ENCODE measurements at regions not wholly inside any gene's neighbourhood (a gene's known extent, or its start where the extent isn't known, plus 50 kb on each side); places are given as distances from the start of the nearest gene placed in this dataset.

DNA sequence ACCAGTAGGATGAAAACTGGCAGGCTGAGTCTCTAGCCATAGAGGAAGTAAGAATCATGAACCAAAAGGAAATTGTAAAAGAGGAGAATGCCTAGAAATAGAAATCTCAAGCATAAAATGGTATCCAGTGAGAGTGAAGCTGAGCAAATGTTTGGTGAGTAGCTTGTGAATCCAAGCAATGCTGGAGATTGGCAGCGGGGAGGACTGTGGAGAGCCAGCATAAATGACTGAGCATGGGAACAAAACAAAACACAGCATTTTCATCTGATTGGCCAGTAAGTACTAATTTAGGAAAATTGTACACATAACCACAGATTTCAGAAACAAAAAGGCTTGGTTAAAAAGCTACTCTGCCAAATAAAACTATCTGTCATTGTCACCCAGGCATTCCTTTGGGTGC is 390.0 kb downstream of the STK39 start:
- no peak for TF ChIP-seq CTCF (conservative IDR thresholded peaks at IDR 0.05)
- Mint-ChIP-seq H3K27ac (ENCODE audit: unreplicated experiment) (no peak overlapping the region), H3K27me3 (ENCODE audit: low read depth) (no peaks in the 10 kb centered on the region), H3K36me3 (ENCODE audit: low read depth) (no peaks in the 10 kb centered on the region), H3K9me3 (no peaks in the 10 kb centered on the region), H3K4me1 (peaks cover 12% of the 10 kb centered on the region), H3K4me3 (no peak overlapping the region)
- no peak for DNase-seq (ENCODE audit: low read depth, low spot score)

GRCh38 chr2:167856190-167856589 is 391.2 kb downstream of the STK39 start:
- Mint-ChIP-seq H3K9me3 (no peaks in the 10 kb centered on the region), H3K27me3 (ENCODE audit: low read depth) (no peaks in the 10 kb centered on the region), H3K4me1 (peaks cover 10% of the 10 kb centered on the region), H3K4me3 (no peak overlapping the region), H3K27ac (ENCODE audit: unreplicated experiment) (no peak overlapping the region), H3K36me3 (ENCODE audit: low read depth) (no peaks in the 10 kb centered on the region)
- no peak for DNase-seq (ENCODE audit: low read depth, low spot score)
- TF ChIP-seq CTCF (conservative IDR thresholded peaks at IDR 0.05), result no peak

GRCh38 chr2:167855211-167855610 is 392.2 kb downstream of the STK39 start:
- DNase-seq (ENCODE audit: low read depth, low spot score), result no peak
- Mint-ChIP-seq H3K27me3 (ENCODE audit: low read depth) (no peaks in the 10 kb centered on the region), H3K9me3 (peaks cover 4% of the 10 kb centered on the region), H3K36me3 (ENCODE audit: low read depth) (peaks cover 5% of the 10 kb centered on the region), H3K4me1 (peaks cover 10% of the 10 kb centered on the region), H3K4me3 (no peak overlapping the region), H3K27ac (ENCODE audit: unreplicated experiment) (no peak overlapping the region)
- TF ChIP-seq CTCF (conservative IDR thresholded peaks at IDR 0.05), result no peak

- peaks cover 10% of the 10 kb centered on the region for H3K4me1 Mint-ChIP-seq
- no peak for TF ChIP-seq CTCF (conservative IDR thresholded peaks at IDR 0.05)
- no peak overlapping the region for H3K4me3 Mint-ChIP-seq
Observed at GRCh38 chr2:167853717-167854116, 393.7 kb downstream of the STK39 start.

DNA sequence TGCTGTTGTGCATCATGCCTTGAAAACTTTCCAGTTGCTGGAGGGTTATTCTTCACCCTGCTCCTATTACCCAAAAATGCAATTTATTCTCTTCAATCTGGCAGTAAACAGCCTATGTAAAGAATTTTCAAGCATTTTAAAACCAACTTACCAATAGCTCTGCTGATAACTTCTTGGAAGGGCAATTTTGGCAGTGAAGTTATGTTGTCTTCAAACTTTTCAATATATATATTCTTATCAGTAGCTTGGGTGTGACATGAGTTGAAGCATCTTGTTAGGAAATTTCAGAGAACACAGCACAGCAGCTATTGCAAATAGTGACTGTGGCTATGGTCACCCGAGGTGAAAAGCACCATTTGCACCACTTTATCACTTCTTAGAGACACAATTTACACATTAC is 395.5 kb downstream of the STK39 start:
- Mint-ChIP-seq H3K9me3 (peaks cover 21% of the 10 kb centered on the region), H3K4me1 (peaks cover 9% of the 10 kb centered on the region), H3K36me3 (ENCODE audit: low read depth) (peaks cover 17% of the 10 kb centered on the region), H3K27ac (ENCODE audit: unreplicated experiment) (no peak overlapping the region), H3K4me3 (no peak overlapping the region), H3K27me3 (ENCODE audit: low read depth) (no peaks in the 10 kb centered on the region)
- TF ChIP-seq CTCF (conservative IDR thresholded peaks at IDR 0.05), result no peak
- no peak for DNase-seq (ENCODE audit: low read depth, low spot score)

More at GRCh38 chr2:167853717-167854116, 393.7 kb downstream of the STK39 start:
- H3K27ac Mint-ChIP-seq (ENCODE audit: unreplicated experiment), result no peak overlapping the region
- peaks cover 12% of the 10 kb centered on the region for H3K9me3 Mint-ChIP-seq
- peaks cover 11% of the 10 kb centered on the region for H3K36me3 Mint-ChIP-seq (ENCODE audit: low read depth)
- H3K27me3 Mint-ChIP-seq (ENCODE audit: low read depth), result no peaks in the 10 kb centered on the region
- DNase-seq (ENCODE audit: low read depth, low spot score), result no peak

Data from neural crest cell (in vitro differentiated cells).